HT1080 (cell line): ENCODE measurements at regions not wholly inside any gene's neighbourhood (a gene's known extent, or its start where the extent isn't known, plus 50 kb on each side); places are given as distances from the start of the nearest gene placed in this dataset.

Experiments used
- DNase-seq: peaks from one replicate; pipeline ENCODE4 v3.0.0-alpha.2; 2015; ENCODE audit warnings: low read depth

DNA sequence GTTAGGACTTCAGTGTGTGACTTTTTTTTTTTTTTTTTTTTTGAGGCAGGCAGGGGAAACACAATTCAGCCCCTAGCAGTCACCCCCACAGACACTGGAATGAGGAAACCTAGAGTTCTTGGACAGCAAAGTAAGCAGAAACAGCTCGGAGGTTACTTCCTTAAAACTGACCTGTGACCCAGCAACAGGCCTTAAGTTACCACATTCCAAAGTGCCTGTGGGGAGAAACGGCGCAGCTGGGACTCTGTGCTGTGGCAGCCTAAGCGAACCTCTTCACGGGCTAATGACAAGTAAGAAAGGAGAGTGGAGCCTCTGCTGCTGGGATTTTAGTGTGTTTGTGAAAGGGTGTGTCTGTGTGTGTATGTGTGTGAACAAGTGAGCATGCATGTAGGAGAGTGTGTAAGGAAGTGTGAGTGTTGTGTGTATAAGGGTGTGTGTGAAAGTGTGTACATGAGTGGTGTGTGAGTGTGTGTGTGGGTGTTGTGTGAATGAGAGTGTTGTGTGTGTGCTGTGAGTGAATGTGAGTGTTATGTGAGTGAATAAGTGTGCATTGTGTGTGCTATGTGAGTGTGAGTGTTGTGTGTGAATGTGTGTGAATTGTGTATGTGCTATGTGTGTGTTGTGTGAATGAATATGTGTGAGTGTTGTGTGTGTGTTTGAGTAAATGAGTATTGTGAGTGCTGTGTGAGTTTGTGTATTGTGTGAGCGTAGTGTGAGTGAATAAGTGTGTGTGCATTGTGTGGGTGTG is 180.8 kb downstream of the BRINP2 start:
- no peak for DNase-seq

DNA sequence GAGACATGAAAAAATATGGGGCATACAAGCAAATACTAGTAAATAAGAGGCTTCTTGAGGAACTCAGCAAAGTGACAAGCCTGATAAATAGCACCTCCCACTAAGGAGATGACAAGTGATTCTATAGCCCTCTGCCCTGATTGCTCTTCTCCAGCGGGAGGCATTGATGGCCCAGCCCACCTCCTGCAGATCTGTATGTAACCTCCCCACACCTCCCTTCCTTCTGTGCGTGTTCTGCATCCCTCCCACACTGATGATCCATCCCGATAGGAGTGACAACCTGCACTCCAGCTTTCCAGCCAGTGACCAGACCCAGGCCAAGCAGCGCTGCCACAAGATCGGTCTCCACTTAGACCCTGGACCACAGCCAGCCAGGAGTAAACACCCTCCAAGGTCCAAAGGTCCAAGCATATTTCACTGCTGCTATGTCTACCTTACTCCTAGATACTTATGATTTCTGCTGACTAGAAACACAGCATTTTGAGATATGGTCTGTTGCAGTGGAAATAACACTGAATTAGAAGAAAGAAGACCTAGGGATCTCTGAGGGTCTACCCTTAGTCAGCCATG is 176.1 kb downstream of the BRINP2 start:
- DNase-seq: no peak

DNA sequence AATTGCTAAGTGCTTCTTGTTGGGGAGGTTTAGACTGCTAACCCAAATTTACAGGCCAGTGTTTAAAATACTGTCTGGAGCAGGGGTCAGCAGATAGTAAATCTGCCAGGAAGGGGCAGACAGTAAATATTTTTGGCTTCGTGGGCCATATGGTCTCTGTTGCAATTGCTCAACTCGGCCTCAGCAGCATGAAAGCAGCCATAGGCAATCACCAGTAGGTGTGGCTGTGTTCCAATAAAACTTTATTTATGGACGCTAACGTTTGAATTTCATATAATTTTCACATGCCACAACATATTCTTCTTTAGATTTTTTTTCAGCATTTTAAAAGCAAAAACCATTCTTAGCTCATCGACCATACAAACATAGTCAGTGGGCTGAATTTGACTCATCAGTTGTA is 172.7 kb downstream of the BRINP2 start:
- DNase-seq: no peak

DNA sequence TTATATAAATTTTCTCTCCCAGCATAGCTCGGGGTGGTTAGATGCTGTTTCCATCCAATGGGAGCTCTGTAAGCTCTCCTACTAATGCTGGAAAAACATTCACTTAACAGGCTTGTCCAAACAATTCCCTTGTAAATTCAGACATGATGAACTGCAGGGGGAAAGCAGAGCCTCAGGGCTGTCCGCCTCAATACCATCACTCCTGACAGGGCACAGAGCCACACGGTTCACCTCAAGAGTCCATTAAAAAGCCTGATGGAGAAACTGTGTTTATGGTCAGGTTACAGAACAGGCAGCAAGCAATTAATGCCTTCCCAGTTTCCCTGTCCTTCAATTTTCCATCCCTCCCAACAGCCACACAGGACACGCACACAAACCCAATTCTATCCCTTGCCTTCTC is 171.0 kb downstream of the BRINP2 start:
- DNase-seq: no peak

DNA sequence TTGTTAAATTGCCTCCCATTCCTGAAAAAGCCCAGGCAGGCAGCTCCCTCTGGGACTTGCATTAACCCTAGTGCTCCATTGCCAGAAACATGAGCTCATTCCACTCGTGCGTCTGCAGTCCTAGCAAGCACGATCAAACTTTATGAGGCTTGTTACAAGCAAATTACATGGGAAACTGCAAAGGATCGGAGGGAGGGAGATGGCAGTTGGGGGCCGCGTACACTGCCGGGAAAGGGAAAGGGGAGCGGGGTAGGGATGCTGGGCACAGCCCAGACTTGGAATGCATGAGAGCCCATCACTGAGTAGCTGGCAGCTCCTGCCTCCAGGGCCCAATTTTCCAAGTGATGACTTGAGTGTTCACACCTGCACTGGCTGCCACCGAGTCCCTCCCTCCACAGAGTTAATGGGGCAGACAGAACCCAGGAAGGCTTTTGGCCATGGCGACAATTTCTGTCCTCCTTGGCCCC is 169.9 kb downstream of the BRINP2 start:
- no peak for DNase-seq

DNA sequence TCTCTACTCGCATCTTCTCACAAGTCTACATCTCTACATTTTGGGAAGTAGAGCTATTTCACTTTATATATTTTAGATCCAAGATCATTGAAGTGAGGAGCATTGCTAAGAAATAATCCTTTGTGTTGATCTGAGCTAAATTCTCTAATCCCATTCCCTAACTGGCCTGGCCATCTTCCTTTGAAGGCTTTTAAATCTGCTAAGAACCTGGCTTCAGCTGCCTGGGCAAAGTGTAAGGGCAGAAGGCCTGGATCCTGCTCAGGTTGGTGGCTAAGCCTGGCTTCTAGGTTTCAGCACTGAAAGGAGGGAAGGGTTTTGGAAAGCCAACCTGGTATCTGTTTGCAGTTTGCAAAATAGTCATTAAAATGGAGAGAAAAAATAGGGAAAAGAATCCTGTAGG is 167.6 kb downstream of the BRINP2 start:
- DNase-seq: no peak

DNA sequence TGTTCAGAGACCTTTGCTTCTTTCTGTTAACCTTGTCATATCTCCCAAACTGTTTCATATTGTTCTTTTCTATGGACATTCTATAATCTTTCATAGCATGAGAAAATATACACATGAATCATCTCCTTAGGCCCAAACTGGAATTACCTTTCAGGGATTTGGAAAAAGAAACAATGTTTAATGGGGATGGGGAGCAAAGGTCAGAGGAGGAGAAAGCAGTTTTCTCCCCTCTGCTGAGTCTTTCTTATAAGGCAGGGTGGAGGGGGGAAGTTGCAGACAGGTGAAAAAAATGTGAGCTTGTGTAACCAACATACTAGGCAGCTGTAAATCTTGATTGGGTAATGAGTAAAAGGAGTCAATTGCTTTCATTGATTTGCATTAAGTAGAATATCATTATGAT is 164.1 kb downstream of the BRINP2 start:
- no peak for DNase-seq

DNA sequence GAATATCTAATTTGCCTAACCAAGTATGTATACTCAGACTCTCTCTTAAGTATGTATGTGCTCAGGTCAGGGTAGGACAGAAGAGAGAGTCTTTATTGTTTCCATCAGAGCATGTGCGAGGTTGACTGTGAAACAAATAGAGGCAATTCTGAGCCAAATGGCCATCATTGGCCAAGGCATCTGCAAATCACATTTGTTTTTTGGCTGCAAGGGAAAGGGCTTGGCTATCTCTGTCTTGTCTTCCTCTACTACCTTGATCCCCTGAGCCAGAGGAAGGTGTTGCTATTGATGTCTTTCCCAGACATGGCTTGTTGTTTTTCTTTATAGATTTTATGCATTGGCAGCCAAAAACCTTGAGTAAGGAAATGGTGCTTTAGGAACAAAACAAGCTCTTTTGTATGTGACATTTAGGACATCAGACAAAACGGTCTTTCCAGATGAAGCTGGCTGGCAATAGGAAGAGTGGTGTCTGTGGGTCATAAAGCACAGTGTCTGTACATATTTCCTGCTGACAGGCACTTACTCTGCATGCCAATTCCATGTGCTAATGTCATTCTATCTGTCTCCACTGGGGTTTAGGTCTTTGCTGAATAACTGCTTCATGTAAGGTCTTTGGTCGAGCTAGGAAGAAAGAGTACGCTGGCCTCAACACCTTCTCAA is 163.3 kb downstream of the BRINP2 start:
- peak; percentile 38 for DNase-seq
